ENCODE measurements at regions not wholly inside any gene's neighbourhood (a gene's known extent, or its start where the extent isn't known, plus 50 kb on each side); places are given as distances from the start of the nearest gene placed in this dataset.

- Histone ChIP-seq H3K27ac (no peak overlapping the region), H3K4me1 (peaks cover 0 to 12% (median 2%) of the 10 kb centered on the region in 4 donors), H3K27me3 (no peaks in the 10 kb centered on the region), H3K36me3 (no peaks in the 10 kb centered on the region), H3K9me3 (no peaks in the 10 kb centered on the region), H3K4me3 (no peak overlapping the region)
- WGBS, 2 donors (ENCODE audit: low coverage in 1 of 2): 59 to 91% methylated on average over 1 to 3 of the region's 3 CpGs
- TF ChIP-seq CTCF (IDR thresholded peaks at IDR 0.05) (no peak), EP300 (IDR thresholded peaks at IDR 0.05; ENCODE audit: low read depth) (no peak), POLR2A (IDR thresholded peaks at IDR 0.05) (no peak), POLR2AphosphoS5 (IDR thresholded peaks at IDR 0.05) (no peak)
- intact Hi-C loops (cut with DNase I; ENCODE audit: low total_unique reads) (no loop called here), in situ Hi-C loops (cut with MboI; ENCODE audit: low pct_ligation_motif_present in 1 of 4, low pct_unique_long_range_greater_than_20kb in 1 of 4, low sequenced_read_pairs in 3 of 4) (no loop called here)
- DNase-seq: no peak
Observed at GRCh38 chr7:121578669-121579068, 182.6 kb upstream of the FAM3C start.

GRCh38 chr7:121576148-121576917 lies 180.2 kb upstream of the FAM3C start:
- TF ChIP-seq POLR2A (IDR thresholded peaks at IDR 0.05) (no peak), EP300 (IDR thresholded peaks at IDR 0.05; ENCODE audit: low read depth) (no peak), CTCF (IDR thresholded peaks at IDR 0.05) (no peak), POLR2AphosphoS5 (IDR thresholded peaks at IDR 0.05) (no peak)
- WGBS, 2 donors (ENCODE audit: low coverage in 1 of 2): 57 to 67% methylated on average over 5 to 6 of the region's 6 CpGs
- Histone ChIP-seq H3K27ac (no peak overlapping the region), H3K9me3 (no peaks in the 10 kb centered on the region), H3K4me1 (peaks cover 0 to 7% (median 0%) of the 10 kb centered on the region in 4 donors), H3K36me3 (no peaks in the 10 kb centered on the region), H3K27me3 (no peaks in the 10 kb centered on the region), H3K4me3 (no peak overlapping the region)
- in situ Hi-C loops (cut with MboI; ENCODE audit: low pct_ligation_motif_present in 1 of 4, low pct_unique_long_range_greater_than_20kb in 1 of 4, low sequenced_read_pairs in 3 of 4) (no loop called here), intact Hi-C loops (cut with DNase I; ENCODE audit: low total_unique reads) (no loop called here)
- no peak for DNase-seq

GRCh38 chr7:121575194-121575765 lies 179.2 kb upstream of the FAM3C start:
- in situ Hi-C loops (cut with MboI; ENCODE audit: low pct_ligation_motif_present in 1 of 4, low pct_unique_long_range_greater_than_20kb in 1 of 4, low sequenced_read_pairs in 3 of 4): no loop called here
- WGBS, 2 donors (ENCODE audit: low coverage in 1 of 2): 10 to 30% methylated on average over 1 of the region's 1 CpG
- H3K4me1 ChIP-seq: peaks cover 0 to 7% (median 0%) of the 10 kb centered on the region in 4 donors
- H3K36me3 ChIP-seq: no peaks in the 10 kb centered on the region
- no peaks in the 10 kb centered on the region for H3K9me3 ChIP-seq
- no peak for TF ChIP-seq POLR2AphosphoS5 (IDR thresholded peaks at IDR 0.05)
- no peak for TF ChIP-seq CTCF (IDR thresholded peaks at IDR 0.05)
- no peak for TF ChIP-seq POLR2A (IDR thresholded peaks at IDR 0.05)
- TF ChIP-seq EP300 (IDR thresholded peaks at IDR 0.05; ENCODE audit: low read depth): no peak
- no peak overlapping the region for H3K4me3 ChIP-seq
- DNase-seq: no peak
- no peaks in the 10 kb centered on the region for H3K27me3 ChIP-seq
- intact Hi-C loops (cut with DNase I; ENCODE audit: low total_unique reads): no loop called here
- no peak overlapping the region for H3K27ac ChIP-seq

GRCh38 chr7:121574109-121574508 lies 178.0 kb upstream of the FAM3C start:
- H3K4me1 ChIP-seq: peaks cover 0 to 7% (median 0%) of the 10 kb centered on the region in 4 donors
- in situ Hi-C loops (cut with MboI; ENCODE audit: low pct_ligation_motif_present in 1 of 4, low pct_unique_long_range_greater_than_20kb in 1 of 4, low sequenced_read_pairs in 3 of 4) (loop anchor here in 1 of 4 donors (25.0 kb wide), 1 partner anchor 437 kb away; no protein-coding TSS in a partner anchor), intact Hi-C loops (cut with DNase I; ENCODE audit: low total_unique reads) (no loop called here)
- H3K27ac ChIP-seq: no peak overlapping the region
- no peak overlapping the region for H3K4me3 ChIP-seq
- no peaks in the 10 kb centered on the region for H3K36me3 ChIP-seq
- no peak for DNase-seq
- TF ChIP-seq POLR2AphosphoS5 (IDR thresholded peaks at IDR 0.05) (no peak), EP300 (IDR thresholded peaks at IDR 0.05; ENCODE audit: low read depth) (no peak), CTCF (IDR thresholded peaks at IDR 0.05) (no peak), POLR2A (IDR thresholded peaks at IDR 0.05) (no peak)
- H3K27me3 ChIP-seq: no peaks in the 10 kb centered on the region
- H3K9me3 ChIP-seq: no peaks in the 10 kb centered on the region

Measured in transverse colon (tissue), 4 donors.